ENCODE measurements at regions not wholly inside any gene's neighbourhood (a gene's known extent, or its start where the extent isn't known, plus 50 kb on each side); places are given as distances from the start of the nearest gene placed in this dataset.

DNA sequence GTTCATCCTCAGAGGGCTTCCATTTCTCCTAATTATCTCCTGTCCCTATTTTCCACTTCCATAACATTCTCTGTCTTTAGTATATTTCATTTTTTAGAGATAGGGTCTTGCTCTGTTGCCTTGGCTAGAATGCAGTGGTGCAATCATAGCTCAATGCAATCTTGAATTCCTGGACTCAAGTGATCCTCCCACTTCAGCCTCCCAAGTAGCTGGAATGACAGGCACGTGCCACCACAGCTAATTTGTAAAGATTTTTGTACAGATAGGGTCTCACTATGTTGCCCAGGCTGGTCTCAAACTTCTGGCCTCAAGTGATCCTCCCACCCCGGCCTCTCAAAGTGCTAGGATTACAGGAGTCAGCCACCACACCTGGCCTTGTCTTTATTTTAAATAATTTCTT, 589.0 kb downstream of the ZEB2 start:
- TF ChIP-seq CTCF (IDR thresholded peaks at IDR 0.05; ENCODE audit: low read depth, low read length) (no peak), POLR2A (IDR thresholded peaks at IDR 0.05; ENCODE audit: extremely low read depth, insufficient read length) (no peak), MAX (IDR thresholded peaks at IDR 0.05; ENCODE audit: low read depth, low read length) (no peak)
